ENCODE measurements at regions not wholly inside any gene's neighbourhood (a gene's known extent, or its start where the extent isn't known, plus 50 kb on each side); places are given as distances from the start of the nearest gene placed in this dataset.

DNA sequence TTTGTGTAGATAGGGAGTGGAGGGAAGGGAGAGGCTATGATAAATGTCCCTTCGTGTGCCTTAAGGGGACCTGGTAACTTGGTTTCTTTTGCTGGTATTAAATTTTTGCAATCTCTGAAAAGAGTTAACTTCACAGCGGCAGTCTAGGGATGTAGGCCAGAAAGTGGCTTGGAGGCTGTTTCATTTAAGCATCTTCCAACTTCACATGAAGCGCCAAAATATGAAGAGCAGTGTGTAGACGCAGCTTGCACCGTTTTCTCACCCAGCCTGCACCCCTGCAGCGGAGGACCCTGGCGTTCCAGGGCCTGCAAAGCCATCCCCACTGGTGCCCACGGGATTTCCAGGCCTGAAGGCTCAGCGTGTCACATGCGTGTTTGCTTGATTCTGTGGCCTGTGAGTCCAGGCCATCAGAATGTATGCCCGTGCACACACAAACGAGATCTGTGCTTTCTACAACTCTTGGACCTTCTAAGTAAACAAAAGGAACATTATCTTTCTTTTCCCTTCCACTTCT lies 87.2 kb upstream of the EPB41L3 start:
- TF ChIP-seq, protein P1, sequence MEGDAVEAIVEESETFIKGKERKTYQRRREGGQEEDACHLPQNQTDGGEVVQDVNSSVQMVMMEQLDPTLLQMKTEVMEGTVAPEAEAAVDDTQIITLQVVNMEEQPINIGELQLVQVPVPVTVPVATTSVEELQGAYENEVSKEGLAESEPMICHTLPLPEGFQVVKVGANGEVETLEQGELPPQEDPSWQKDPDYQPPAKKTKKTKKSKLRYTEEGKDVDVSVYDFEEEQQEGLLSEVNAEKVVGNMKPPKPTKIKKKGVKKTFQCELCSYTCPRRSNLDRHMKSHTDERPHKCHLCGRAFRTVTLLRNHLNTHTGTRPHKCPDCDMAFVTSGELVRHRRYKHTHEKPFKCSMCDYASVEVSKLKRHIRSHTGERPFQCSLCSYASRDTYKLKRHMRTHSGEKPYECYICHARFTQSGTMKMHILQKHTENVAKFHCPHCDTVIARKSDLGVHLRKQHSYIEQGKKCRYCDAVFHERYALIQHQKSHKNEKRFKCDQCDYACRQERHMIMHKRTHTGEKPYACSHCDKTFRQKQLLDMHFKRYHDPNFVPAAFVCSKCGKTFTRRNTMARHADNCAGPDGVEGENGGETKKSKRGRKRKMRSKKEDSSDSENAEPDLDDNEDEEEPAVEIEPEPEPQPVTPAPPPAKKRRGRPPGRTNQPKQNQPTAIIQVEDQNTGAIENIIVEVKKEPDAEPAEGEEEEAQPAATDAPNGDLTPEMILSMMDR (IDR thresholded peaks at IDR 0.05): no peak
- no peak for TF ChIP-seq ZFX (IDR thresholded peaks at IDR 0.05; ENCODE audit: borderline replicate concordance)
